ENCODE measurements at regions not wholly inside any gene's neighbourhood (a gene's known extent, or its start where the extent isn't known, plus 50 kb on each side); places are given as distances from the start of the nearest gene placed in this dataset.

DNA sequence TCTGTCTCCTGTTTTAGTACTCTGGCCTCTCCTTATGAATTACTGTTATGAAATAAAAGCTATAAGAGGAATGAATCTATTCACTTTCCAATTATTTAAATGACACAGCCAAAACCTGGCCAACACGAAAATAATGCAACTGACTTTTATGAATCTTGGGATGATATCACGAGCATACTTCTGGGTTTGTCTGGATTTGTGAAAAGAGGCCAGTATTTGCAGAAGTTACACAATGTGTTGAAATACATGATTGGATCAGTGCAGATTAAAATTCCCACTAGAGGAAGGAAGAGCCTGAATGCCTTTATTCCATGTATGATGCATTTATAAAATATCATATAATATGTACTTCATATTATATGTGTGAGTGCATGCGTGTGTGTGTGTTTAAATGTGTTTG is 418.2 kb downstream of the GRB14 start:
- in situ Hi-C loops (cut with HindIII; ENCODE audit: low pct_unique_long_range_greater_than_20kb, low sequenced_read_pairs): no loop called here
- no peak for DNase-seq (ENCODE audit: low read depth in 1 of 2, low spot score in 1 of 2)
- no peak for TF ChIP-seq JUND (IDR thresholded peaks at IDR 0.05; ENCODE audit: low read depth)

DNA sequence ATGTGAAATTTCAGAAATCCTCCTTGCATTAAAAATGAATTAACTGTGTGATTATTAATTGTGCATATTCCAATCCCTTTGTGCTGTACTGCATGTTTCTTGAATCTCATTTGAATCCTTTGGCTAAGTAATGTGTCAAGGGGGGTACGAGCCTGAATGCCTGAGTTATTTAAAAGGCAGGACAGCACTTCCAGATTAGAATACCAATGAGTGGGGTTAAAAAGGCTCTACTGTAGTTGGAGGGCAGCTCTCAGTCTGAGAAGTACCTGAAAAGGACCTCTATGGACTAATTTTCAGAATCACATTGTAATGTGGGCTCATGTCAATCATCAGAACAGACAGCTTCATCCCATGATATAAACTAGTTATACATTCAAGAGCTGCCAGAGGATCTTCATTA is 423.0 kb downstream of the GRB14 start:
- in situ Hi-C loops (cut with HindIII; ENCODE audit: low pct_unique_long_range_greater_than_20kb, low sequenced_read_pairs): no loop called here
- no peak for DNase-seq (ENCODE audit: low read depth in 1 of 2, low spot score in 1 of 2)
- no peak for TF ChIP-seq JUND (IDR thresholded peaks at IDR 0.05; ENCODE audit: low read depth)

DNA sequence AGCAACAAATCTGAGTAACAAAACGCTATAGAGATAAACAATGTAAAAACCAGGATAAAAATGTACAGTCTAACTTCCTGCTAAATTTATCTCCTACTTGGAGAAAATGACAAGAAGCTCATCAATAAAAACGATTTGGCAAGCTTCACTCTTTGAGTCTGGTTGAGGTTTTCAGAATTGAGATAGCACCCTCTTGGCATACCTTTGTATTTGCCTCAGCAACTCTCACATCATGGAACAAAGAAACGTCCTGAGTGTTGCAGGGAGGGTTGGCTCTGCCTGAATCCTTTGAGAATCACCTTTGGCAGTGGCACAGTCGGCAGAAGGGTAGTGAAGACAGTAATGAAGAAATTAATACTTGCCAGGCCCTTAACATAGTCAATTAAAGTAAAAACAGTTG is 430.6 kb downstream of the GRB14 start:
- DNase-seq (ENCODE audit: low read depth in 1 of 2, low spot score in 1 of 2): no peak
- in situ Hi-C loops (cut with HindIII; ENCODE audit: low pct_unique_long_range_greater_than_20kb, low sequenced_read_pairs): no loop called here
- no peak for TF ChIP-seq JUND (IDR thresholded peaks at IDR 0.05; ENCODE audit: low read depth)

DNA sequence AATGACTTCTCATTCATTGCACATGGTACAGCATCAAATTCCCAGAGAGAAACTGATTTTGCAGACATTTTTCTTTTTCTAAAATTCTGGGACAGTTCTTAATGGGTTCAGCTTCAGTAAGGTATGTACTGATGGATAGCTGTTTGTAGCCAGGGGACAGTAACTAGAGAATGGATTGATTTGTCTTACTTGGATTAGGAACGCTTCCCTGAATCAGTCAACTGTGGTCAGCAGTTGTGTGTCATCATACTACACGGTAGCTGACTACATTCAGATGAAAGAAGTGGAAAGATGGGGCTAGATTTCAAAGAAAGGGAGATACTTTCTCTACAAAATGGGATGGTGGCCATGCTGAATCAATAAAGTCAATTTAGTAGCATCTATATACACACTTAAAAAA is 431.4 kb downstream of the GRB14 start:
- DNase-seq (ENCODE audit: low read depth in 1 of 2, low spot score in 1 of 2): no peak
- in situ Hi-C loops (cut with HindIII; ENCODE audit: low pct_unique_long_range_greater_than_20kb, low sequenced_read_pairs): no loop called here
- no peak for TF ChIP-seq JUND (IDR thresholded peaks at IDR 0.05; ENCODE audit: low read depth)

DNA sequence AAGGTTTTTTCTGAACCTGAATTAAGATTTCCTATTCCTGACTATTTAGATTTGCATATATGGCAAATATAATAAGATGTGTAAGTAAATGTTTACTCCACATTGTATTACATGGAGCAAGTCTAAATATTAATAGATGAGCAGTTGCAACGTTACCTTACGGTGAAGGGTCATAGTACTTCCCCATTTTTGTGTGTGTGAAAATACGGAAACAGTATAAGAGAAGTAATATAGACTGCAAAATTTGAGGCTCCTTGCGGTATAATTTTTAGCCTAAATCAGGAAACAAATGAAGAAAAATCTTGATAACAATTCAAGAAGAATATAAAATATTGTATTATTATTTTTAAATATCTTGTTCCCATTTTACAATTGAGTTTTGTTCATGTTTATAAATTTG is 434.2 kb downstream of the GRB14 start:
- in situ Hi-C loops (cut with HindIII; ENCODE audit: low pct_unique_long_range_greater_than_20kb, low sequenced_read_pairs): no loop called here
- no peak for DNase-seq (ENCODE audit: low read depth in 1 of 2, low spot score in 1 of 2)
- no peak for TF ChIP-seq JUND (IDR thresholded peaks at IDR 0.05; ENCODE audit: low read depth)

DNA sequence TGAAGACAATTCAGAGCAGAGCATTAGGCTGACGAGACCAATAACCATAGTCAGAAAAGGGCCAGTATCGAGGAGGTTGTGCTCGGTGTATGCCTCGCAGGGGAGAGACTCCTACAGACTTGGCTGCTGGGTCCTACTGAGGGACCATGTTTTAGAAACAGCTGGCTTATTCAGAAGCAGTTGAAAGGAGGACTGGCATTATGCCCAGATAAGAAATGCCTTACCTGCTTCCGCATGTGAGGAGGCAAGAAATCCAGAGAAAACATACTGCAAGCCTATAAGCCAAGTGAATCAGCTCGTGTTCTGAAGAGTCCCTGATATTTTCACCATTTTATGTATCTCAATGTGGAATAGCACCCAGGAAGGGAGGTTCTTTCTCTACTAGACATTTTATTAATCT is 434.7 kb downstream of the GRB14 start:
- no peak for TF ChIP-seq JUND (IDR thresholded peaks at IDR 0.05; ENCODE audit: low read depth)
- DNase-seq (ENCODE audit: low read depth in 1 of 2, low spot score in 1 of 2): no peak
- in situ Hi-C loops (cut with HindIII; ENCODE audit: low pct_unique_long_range_greater_than_20kb, low sequenced_read_pairs): no loop called here

DNA sequence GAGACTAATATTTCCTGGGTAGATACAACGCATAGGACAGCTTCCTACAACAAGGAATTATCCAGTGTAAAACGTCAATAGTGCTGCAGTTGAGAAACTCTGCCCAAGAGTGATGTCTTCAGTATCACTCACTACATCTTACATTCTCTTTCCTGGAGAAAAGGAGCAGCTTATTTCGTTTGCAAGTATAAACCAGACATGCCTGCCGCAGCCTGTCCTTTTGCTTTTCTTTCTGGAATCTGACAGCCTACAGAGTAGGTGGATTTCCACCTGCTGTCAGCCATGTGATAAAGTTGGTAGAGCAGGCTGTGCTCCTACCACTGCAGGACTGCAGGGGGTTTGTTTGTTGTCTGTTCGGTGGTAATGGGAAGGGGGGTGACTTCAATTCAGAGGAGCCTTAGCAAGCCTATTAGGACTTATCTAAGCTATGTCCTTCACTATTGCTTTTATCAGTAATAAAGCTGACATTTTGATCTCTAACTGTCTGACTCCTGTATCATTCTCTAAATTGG is 439.1 kb downstream of the GRB14 start:
- in situ Hi-C loops (cut with HindIII; ENCODE audit: low pct_unique_long_range_greater_than_20kb, low sequenced_read_pairs): no loop called here
- no peak for TF ChIP-seq JUND (IDR thresholded peaks at IDR 0.05; ENCODE audit: low read depth)
- DNase-seq (ENCODE audit: low read depth in 1 of 2, low spot score in 1 of 2): no peak

DNA sequence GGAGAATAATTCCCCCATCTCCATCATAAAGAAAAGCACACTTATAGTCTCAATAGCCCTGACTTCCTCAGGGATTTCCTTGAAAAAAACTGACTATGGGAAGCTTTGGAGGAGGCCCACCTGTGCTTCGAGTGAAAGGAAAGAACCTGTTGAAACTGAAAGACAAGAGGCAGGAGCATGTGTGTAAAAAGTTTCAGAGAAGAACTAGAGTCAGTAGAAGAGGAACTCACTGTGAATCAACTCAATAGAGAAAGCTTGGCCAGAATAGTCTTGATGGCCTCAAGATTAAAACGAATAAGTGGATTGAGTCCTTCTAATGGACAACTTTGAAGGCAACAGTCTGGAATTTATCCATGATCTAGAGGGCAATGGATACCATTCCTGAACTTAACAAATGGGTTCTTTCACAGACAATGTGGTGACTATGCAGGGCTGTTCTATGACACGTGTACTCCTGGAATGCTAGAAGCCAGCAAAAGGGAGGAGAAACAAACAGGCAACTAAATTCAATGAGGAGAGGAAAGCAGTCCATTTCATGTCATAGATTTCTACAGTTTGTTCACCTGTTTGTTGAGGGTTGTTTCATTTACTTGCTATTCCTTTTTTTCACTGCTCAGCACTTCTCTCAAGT is 442.3 kb downstream of the GRB14 start:
- in situ Hi-C loops (cut with HindIII; ENCODE audit: low pct_unique_long_range_greater_than_20kb, low sequenced_read_pairs): no loop called here
- TF ChIP-seq JUND (IDR thresholded peaks at IDR 0.05; ENCODE audit: low read depth): no peak
- no peak for DNase-seq (ENCODE audit: low read depth in 1 of 2, low spot score in 1 of 2)

DNA sequence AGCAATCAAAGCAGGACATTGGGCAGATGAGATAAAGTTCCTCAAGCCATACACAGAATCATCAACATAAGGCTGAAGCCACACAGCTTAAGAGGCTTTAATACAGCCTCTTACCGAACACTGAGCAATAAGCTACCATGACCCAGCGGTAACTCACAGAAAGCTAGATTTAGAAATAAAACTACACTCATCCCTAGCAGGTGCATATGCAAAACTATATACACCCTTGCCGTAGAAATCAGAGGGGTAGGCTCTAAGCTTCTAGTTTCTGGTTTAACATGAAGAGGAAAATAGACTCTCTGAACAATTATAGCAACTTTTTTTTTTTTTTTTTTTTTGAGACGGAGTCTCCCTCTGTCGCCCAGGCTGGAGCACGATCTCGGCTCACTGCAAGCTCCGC is 428.8 kb upstream of the FIGN start:
- in situ Hi-C loops (cut with HindIII; ENCODE audit: low pct_unique_long_range_greater_than_20kb, low sequenced_read_pairs): no loop called here
- no peak for TF ChIP-seq JUND (IDR thresholded peaks at IDR 0.05; ENCODE audit: low read depth)
- DNase-seq (ENCODE audit: low read depth in 1 of 2, low spot score in 1 of 2): no peak

DNA sequence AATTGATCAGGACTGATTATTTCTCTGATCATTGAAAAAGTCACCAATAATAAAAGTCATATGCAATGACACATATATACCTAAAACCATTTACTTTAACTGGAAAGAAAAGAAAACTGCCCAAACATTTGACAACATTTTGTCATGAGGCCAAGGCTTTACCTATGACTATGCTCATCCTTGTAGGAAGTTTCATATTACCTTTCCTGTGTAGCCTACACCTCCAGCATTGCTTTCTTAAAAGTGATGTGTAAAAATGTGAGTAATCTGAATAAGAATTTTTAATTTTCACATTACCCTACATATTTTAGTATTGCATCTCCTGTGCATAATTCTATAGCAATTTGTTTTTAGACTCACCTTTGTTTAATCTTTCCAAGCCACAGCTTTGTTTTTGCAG is 419.8 kb upstream of the FIGN start:
- in situ Hi-C loops (cut with HindIII; ENCODE audit: low pct_unique_long_range_greater_than_20kb, low sequenced_read_pairs): no loop called here
- DNase-seq (ENCODE audit: low read depth in 1 of 2, low spot score in 1 of 2): no peak
- TF ChIP-seq JUND (IDR thresholded peaks at IDR 0.05; ENCODE audit: low read depth): no peak

DNA sequence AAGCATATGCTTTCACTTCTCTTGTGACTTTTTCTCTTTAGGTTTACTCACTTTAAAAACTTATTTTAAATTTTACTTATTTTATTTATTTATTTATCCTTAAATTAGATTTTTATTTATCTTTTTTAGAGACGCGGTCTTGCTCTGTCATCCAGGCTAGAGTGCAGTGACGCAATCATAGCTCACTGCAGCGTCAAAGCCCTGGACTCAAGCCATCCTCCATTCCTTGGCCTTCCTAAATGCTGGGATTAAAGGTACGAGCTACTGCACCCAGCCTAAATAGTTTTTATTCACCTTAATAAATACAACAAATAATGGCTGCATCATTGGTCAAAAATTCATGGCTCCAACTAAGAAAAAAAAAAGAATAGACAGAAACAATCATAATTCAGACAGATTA is 415.7 kb upstream of the FIGN start:
- in situ Hi-C loops (cut with HindIII; ENCODE audit: low pct_unique_long_range_greater_than_20kb, low sequenced_read_pairs): no loop called here
- TF ChIP-seq JUND (IDR thresholded peaks at IDR 0.05; ENCODE audit: low read depth): no peak
- DNase-seq (ENCODE audit: low read depth in 1 of 2, low spot score in 1 of 2): peak in 1 of 2 experiments; percentile 15

DNA sequence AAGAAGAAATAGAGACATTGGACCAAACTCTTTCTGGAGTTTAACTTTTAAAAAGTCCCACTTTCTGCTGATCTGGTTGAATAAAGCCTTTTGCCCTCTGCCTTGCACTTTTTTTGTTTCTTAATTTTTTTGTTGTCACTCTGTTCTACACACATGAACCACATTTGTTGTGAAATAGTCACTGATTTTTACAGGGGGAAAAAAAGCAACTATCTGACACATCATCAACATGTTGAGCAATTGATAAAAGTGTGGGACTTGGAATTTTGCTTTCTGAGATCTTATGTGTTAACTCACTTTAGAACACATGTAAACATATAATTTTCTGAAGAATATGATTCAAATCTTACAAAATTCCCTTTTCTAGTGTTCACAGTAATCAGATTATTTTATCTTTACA is 414.8 kb upstream of the FIGN start:
- TF ChIP-seq JUND (IDR thresholded peaks at IDR 0.05; ENCODE audit: low read depth): no peak
- no peak for DNase-seq (ENCODE audit: low read depth in 1 of 2, low spot score in 1 of 2)
- in situ Hi-C loops (cut with HindIII; ENCODE audit: low pct_unique_long_range_greater_than_20kb, low sequenced_read_pairs): no loop called here

DNA sequence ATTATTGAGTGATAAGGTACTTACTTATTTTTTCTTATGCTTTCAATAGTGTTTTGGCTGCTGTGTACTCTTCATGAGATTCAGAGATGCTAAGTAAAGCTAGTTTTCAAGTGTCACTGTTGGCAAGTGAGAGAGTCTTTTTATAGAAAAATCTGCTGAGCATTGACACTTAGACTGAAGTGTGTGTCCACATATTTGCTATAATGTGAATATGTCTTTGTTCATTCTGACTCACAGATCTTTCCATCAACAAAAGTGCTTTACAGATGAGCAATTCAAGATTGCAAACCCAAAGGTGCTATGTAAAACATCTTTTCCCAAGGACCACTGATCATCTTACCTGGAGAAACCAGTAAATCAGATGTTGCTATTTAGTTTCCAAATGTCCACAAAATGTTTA is 410.6 kb upstream of the FIGN start:
- in situ Hi-C loops (cut with HindIII; ENCODE audit: low pct_unique_long_range_greater_than_20kb, low sequenced_read_pairs): no loop called here
- DNase-seq (ENCODE audit: low read depth in 1 of 2, low spot score in 1 of 2): no peak
- TF ChIP-seq JUND (IDR thresholded peaks at IDR 0.05; ENCODE audit: low read depth): no peak

Measured in T47D (cell line).